Dermis microvascular lymphatic vessel endothelial cell (primary cell): ENCODE measurements at regions not wholly inside any gene's neighbourhood (a gene's known extent, or its start where the extent isn't known, plus 50 kb on each side); places are given as distances from the start of the nearest gene placed in this dataset.
"Not testable (repeated sequence)": the region's sequence is repeated elsewhere in the genome, so short reads cannot be mapped to it uniquely, and the experiment has no call there.

Experiments used
- DNase-seq, 2 donors: peaks; one replicate each; pipeline versions ENCODE4 v3.0.0 to v3.0.0-alpha.2; 2010; ENCODE audit warnings: low read depth in 2 of 2

DNA sequence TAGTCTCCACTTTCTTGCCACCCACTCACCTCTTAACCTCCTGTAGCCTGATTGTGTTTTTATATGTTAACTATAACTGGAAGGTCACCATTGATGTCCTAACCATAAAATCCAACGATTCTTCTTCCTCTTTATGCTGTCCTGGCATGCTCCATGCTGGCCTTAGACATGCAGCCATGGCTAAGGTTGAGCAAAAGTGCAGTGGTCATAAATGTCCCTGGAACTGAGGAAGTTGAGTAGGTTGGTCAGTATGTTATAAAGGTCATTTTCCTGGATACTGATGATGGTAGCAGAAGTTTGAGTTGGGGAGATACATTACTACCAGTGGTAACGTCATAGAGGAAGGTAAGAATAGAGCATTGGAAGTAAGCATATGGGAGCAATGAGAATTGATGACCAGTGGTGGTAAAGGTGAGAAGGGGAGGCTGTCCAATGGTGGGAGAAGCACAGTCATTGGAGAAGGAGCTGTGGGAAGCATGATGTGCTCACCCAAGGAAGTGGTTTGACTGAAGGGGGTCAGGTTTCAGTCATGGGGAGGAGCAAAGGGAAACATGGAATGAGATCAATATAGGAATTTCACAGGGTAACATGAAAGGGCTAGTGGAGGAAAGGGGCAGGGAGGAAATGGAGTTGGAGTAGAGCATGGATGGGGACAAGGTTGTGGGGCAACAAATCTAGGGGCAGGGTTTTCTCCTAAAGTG, 240.8 kb downstream of the DACT1 start:
- DNase-seq, result no peak

DNA sequence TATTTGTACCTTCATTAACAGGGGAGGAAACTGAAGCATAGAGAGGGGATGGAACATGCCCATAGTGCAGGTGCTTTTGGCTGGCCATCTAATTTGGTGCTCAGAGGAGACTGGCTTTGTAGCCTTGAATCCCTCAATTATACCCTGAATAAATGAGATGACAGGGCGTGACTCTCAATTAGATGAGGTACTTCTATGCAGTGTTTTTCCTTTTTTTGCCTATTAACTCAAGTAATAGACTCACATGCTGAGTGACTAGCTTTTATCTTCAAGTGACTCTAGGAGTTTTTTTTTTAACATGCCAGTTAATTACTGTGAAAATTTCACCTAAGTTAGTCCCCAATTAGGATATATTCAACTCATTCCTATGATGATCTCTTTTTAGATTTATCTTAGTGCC, 243.7 kb downstream of the DACT1 start:
- DNase-seq, result no peak

DNA sequence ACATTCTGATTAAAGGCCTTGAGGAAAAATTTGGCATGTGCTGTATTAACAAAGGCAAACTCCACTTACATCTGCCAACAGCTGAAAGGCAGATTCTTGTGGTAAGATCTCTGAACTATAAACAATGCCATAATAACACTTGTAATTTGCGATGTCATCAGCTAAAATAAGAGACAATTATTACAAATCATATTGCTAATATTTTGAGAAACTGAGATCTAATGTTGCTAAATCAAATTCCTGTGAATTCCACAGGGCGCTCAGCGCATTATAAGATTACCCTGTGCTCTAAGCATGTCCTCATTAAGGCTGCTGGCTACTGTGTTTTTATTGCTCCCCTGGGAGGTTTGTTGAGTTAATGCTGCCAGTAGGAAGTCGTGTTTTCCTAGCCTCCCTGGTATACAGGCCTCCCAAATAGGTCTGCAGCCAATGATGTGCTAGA, 244.8 kb downstream of the DACT1 start:
- DNase-seq, result no peak

DNA sequence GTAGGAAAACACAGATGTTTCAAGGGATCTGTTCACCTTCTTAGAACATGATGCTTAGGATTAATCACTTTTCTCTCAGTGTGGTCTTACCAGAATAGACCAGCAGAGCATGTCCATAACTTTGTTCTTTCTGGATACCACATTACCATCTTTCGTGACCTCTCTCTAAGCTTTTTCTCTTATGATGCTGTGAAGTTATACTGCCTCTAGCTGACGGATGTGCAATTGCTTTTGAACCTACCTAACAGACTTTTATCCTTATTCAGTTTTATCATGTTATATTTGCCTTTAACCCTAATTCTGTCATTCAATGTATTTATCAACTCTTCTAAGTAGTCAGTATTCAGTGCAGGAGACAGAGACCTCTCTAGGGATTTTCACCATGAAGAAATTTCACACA, 246.7 kb downstream of the DACT1 start:
- no peak for DNase-seq

- no peak for DNase-seq
These were observed 250.2 kb downstream of the DACT1 start for GRCh38 chr14:58887931-58888330.

DNA sequence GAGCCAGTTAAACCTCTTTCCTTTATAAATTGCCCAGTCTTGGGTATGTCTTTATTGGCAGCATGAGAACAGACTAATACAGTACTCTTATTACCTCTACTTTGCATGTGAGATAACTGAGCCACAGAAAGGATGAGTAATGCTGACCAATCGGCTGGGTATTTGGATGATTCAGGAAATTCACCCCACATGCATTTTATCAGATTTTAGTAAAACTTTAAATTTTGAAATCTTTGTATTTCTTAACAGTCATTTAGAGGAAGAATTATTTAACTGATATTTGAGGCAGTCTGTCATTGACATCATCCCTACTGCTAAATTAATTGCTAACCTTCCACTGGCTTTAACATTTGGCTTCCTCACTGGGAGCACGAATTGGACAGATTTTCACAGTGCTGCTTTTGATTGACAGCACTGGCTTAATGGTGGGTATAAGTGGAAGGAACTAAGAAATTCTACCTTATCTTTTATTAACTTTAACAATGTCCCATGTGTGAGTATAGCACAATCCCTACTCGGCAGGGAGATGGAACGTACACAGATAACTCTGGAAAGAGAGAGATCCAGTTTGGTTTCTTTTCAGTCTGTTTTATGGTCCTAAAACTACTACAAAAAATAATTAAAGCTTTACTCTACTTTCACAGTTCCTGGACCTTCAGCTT, 261.0 kb downstream of the DACT1 start:
- DNase-seq, result no peak

GRCh38 chr14:58899317-58899713, 261.6 kb downstream of the DACT1 start:
- DNase-seq, result no peak

DNA sequence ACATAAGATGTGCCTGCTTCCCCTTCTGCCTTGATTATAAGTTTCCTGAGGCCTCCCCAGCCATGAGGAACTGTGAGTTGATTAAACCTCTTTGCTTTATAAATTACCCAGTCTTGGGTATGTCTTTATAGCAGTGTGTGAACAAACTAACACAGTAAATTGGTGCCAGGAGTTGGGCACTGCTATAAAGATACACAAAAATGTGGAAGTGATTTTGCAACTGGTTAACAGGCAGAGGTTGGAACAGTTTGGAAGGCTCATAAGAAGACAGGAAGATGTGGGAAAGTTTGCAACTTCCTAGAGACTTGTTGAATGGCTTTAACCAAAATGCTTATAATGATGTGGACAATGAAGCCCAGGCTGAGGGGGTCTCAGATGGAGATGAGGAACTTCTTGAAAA, 264.1 kb downstream of the DACT1 start:
- DNase-seq, result no peak

DNA sequence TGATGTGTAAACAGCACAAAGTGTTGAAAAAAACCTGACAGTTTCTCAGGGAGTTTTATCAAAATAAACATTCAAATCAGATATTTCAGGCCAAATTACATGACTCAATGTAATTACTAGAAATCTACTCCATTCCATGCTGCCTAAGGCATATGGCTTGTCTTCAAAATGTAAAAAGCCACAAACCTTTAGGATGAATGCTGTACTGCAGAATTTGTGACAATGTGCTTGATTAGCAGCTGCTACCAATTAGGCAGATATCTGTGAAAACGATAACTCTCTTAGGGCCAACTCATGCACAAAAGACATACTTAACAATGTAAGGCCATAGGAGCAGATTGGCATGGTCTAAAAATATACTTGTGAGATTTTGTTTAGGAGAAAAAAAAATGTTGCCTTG, 267.0 kb downstream of the DACT1 start:
- DNase-seq, result no peak

- no peak for DNase-seq
These were observed 270.0 kb downstream of the DACT1 start for GRCh38 chr14:58907803-58908202.

GRCh38 chr14:58912287-58912686, 274.5 kb downstream of the DACT1 start:
- DNase-seq, result no peak

- DNase-seq, result no peak
These were observed 275.2 kb downstream of the DACT1 start for GRCh38 chr14:58912799-58913432.

GRCh38 chr14:58914279-58914855, 274.1 kb upstream of the DAAM1 start:
- DNase-seq, result no peak

DNA sequence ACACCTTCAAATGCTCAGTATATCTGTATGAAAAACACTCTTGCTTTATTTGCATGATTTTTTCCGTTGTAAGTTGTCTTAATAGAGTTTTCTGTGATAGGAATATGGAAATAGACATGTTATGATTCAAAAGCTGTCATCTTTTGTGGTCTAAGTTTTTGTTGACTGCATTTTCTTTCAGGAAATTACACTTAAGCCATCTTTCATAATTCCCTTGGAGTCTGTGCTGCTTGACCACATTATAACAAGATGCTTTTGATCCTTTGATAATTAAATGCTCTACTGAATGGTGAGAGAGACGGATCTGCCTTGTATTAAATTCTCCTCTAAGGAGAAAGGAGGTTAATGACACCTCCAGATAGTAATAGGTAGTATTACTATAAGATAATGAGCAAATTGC, 272.8 kb upstream of the DAAM1 start:
- no peak for DNase-seq

DNA sequence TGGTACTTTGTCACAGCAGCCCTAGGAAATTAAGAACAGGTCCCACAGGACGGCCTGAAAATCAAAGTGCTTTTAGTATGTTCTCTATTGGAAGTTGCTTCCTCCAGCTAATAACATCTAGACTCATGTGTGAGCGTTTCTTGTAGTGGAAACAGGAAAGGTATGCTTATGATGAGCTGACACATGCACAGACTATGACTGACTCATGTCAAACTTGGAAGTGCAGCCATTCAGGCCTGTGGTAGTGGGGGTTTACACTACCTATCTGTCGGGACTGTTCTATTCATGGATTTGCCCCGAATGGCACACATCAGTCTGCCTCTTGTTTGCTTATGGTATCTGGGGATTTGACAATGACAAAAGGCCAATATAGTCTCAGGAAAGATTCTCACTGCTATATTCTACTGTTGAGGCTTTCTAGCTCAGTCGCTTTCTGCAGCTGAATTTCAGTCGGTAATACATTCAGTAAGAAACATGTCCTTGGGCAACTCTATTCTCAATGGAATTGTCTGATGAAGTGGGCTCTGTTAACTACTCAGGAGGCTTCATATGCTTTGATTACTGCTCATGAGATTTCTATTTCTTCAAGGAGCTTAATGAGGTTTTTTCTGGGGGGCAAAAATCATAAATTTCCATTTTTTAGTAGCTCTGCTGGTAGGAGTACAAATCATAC, 270.3 kb upstream of the DAAM1 start:
- no peak for DNase-seq

GRCh38 chr14:58919217-58919616, 269.2 kb upstream of the DAAM1 start:
- no peak for DNase-seq

DNA sequence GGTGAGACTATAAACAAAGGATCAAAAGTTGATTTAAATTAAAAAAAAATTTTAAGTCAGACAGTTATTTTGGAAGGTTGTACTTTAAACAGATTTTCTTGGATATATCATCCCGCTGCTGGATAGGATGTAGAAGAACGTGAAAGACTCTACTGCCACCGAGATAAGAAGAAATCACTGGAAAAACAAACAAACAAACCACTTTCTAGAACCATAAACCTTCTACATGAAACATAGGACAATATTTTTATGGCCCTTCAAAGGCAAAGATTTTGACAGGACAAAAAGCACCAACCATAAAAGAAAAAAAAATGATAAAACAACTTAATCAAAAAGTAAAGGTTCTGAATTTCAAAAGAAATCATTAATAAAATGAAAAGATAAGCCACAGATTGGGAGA, 268.2 kb upstream of the DAAM1 start:
- no peak for DNase-seq

DNA sequence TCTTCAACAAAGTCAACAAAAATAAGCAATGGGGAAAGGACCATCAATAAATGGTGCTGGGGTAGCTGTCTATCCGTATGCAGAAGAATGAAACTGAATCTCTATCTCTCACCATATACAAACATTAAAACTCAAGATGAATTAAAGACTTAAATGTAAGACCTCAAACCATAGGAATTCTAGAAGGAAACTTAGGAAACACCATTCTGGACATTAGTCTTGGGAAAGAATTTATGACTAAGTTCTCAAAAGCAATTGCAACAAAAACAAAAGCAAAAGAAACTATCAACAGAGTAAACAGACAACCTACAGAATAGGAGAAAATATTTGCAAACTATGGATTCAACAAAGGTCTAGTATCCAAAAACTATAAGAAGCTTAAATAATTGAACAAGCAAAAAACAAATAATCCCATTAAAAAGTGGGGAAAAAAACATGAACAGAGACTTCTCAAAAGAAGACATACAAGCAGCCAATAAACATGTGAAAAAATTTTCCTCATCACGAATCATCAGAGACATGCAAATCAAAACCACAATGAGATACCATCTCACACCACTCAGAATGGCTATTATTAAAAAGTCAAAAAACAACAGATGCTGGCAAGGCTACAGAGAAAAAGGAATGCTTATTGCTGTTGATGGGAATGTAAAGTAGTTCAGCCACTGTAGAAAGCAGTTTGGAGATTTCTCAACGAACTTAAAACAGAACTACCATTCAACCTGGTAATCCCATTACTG, 266.1 kb upstream of the DAAM1 start:
- DNase-seq, result not testable (repeated sequence)

GRCh38 chr14:58923751-58924405, 264.6 kb upstream of the DAAM1 start:
- DNase-seq, result no peak

DNA sequence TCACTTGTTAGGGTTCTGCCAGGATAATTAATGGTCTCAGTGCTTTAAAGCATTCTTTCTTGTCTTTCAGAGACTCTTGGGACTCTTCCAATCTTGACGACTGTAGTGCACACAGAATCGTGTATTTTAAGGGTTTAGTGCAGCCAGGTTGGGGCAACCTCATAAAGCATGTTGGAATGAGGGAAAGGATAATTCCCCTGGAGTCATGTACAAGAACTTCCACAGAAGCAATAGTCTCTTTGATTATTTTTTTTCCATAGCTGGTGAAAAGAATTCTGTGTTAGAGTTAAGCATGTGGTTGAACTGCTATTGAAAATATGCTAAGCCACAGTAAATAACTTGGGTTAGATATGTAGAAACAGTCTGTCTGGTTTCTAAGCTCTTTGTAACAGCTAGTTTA, 246.8 kb upstream of the DAAM1 start:
- DNase-seq, result no peak

GRCh38 chr14:58942516-58942915, 246.0 kb upstream of the DAAM1 start:
- no peak for DNase-seq
